GM18868 (cell line): ENCODE measurements at regions not wholly inside any gene's neighbourhood (a gene's known extent, or its start where the extent isn't known, plus 50 kb on each side); places are given as distances from the start of the nearest gene placed in this dataset.
"Not testable (repeated sequence)": the region's sequence is repeated elsewhere in the genome, so short reads cannot be mapped to it uniquely, and the experiment has no call there.

Experiments
- ATAC-seq: cut with Tn5 transposase; IDR thresholded peaks from one replicate; pipeline ENCODE4 v1.9.1; 2021; ENCODE audit warnings: mild to moderate bottlenecking, moderate library complexity; ENCODE audit not compliant: unreplicated experiment

DNA sequence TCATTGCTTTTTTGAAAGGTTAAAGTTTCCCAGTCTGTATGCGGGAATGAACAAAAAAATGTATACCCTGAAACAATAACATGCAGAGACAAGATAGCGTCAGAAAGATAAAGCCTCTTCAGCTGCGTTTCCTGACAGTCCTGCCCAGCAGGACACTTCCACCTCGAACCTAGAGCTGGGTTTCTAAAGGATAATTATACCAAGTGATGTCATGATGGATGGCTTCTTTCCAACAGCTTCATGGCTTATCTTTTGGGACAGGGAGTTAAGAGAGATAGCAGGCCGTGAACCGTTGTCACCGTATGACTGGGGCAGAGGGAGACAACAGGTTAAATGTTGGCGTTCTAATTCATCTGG, 267.6 kb upstream of the SGK1 start:
- no peak for ATAC-seq

DNA sequence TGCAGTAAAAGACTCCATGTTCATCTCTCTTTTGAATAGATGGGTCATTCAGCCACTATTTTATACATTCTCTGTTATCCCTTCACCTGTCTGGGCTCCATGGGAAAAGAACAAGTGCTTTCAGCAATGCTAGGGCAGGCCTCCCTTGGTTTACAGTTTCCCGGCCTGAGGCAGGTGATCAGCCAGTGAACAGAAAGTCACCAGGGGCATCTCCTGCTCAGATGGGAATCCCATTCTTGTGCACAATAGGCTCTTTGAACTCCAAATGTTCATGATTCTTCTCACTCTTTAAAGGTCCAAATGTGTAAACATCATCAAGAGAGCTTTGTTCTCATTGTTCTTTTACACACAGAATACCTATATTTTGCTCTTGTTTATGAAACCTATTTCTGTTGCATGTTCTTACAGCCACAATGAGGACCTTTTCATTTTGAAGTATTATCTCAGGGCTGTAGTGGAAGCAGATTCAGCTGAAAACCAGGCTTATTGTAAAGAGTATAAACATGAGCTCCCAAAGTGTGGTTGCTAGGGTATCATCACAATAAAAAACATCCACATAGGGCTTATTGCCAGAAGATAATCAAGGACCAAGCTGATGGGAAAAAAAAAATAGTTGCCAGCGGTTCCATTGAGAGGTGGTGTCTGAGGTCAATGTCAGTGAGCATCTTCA, 267.1 kb upstream of the SGK1 start:
- ATAC-seq: no peak

DNA sequence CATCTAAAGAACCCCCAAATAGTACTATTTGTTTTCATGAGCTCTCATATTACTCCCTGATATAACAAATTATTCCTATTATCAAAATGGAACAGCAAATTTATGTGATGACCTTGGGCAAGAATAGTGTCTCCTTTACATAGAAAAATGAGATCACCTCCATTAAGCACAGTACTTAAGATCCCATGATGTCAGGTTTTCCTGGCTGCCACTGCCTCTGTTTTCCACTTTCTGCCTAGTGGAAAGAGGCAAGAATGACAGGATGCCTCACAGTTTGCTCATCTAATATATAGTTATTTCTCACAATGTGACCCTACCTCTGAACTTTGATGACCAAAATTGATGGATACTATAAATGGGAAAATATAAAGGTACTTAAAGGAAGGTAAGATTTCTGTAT, 260.1 kb upstream of the SGK1 start:
- no peak for ATAC-seq

DNA sequence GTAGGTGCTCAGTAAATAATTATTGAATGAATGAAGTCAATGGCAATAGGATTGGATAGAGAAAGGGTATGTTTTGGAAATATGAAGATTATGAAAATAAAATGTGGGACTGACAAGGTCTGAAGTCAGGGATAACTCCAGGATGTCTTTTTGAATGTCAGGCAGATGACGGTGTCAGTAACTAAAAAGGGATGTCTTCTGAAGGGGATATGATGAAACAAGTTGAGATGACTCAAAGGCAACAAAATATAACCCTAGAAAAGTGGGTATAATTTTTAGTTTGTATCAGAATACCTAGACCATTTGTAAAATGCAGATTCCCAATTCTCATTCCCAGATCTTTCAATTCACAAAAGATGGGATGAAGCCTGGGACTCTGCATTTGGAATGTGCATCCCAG, 257.3 kb upstream of the SGK1 start:
- ATAC-seq: no peak

DNA sequence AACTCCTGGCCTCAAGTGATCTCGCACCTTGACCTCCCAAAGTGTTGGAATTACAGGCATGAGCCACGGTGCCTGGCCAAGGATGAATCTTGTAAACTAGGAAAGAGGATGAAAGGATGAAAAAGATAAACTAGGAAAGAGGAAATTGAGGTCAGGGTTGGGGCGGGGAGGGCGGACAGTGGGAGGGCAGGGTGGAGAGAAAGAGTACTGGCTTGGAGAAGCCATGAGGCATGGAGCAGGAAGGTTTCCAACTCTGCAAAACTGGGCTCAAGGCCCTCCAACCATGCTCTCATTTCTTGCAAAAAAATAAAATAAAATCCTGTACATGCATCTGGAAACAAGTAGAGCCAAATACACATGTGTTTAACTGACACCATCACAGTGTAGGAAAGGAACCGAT, 256.6 kb upstream of the SGK1 start:
- no peak for ATAC-seq

DNA sequence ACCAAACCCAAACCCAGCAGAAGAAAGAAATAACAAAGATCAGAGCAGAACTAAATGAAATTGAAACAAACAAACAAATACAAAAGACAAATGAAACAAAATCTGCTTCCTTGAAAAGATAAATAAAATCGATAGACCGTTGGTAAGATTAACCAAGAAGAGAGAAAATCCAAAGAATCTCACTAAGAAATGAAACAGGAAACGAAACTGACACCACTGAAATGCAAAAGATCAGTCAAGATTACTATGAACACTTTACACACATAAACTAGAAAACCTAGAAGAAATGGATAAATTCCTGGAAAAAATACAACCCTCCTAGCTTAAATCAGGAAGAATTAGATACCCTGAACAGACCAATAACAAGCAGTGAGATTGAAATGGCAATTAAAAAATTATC, 252.1 kb upstream of the SGK1 start:
- not testable (repeated sequence) for ATAC-seq

DNA sequence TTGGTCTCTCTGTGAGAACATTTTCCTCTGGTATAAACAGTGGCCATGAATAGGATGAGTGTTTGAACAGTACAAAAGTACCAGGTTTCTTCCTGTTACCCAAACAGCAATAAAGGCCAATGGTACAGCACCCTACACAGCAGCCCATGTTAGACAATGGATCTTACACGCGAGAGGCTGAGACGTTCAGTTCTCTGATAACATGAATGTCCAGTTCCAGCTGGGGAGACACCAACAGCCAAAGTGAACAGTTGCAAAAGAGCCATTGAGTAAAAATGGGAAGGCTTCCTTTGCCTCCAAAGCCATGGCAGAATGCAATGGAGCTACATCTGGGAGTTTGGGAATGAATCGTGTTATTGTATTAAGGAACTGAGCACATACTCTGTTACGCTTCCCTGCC, 246.8 kb upstream of the SGK1 start:
- no peak for ATAC-seq

DNA sequence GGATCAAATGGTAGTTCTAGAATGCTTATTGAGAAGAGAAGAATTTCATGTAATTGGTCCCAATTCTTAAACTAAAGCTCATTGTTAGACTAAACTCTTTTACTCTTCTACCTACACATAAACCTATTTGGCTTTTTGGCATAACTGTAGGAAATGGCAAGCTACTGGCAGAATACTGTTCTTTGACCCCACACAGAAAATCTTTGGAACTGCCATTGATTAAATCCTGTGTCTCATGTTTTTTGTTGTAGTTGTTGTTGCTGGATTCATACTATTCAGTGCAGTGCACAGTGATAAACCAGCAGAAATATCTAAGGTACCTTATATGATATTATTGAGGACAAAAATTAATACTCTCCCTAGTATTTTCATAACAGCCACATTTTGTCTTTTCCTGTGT, 242.1 kb upstream of the SGK1 start:
- no peak for ATAC-seq

DNA sequence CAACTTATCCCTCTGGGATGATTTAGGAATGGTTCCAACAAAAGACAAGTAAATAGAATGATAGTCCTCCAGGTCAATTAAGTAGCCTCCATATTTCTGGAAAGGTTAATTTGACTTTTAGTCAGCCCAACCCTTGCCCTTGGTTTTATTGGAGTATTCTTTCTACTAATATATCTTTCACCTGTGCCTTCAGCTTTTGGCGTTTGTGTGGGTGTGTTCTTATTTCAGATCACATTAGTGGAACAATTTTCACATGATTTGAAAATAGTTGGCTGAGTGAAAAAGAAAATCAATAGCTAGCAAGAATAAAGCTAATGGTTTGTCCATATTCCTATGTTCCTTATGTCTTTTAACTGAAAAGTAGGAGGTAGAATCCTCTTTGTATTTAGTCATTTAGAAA, 239.6 kb upstream of the SGK1 start:
- ATAC-seq: no peak

DNA sequence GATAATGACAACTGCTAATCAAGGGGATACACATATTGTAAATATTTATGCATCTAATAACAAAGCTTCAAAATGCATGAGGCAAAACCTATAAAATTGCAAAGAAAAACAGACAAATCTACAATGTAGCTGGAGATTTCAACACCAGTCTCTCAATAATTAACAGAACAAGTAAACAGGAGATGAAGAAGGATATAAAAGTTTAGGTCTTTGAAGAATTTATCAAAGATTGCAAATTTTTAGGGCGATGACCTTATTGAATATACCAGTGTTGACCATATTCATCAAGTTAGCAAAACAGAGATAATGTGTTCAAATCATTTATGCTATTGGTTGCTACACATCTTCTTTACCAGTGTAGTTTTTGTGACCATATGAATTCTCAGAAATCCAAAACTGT, 237.8 kb upstream of the SGK1 start:
- ATAC-seq: no peak

DNA sequence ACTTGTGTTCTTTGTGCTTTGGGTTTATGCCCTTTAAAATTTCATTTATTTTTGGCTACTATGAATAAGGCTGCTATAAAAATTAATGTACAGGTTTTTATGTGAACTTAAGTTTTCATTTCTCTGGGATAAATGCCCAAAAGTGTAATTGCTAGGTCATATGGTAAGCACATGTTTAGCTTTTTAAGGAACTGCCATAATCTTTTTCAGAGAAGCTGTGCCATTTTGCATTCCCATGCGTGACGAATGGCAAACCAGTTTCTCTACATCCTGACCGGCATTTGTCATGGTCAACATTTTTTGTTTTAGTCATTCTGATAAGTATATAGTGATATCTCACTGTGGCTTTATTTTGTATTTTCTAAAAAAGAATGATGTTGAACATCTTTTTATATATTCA, 236.0 kb upstream of the SGK1 start:
- ATAC-seq: no peak

DNA sequence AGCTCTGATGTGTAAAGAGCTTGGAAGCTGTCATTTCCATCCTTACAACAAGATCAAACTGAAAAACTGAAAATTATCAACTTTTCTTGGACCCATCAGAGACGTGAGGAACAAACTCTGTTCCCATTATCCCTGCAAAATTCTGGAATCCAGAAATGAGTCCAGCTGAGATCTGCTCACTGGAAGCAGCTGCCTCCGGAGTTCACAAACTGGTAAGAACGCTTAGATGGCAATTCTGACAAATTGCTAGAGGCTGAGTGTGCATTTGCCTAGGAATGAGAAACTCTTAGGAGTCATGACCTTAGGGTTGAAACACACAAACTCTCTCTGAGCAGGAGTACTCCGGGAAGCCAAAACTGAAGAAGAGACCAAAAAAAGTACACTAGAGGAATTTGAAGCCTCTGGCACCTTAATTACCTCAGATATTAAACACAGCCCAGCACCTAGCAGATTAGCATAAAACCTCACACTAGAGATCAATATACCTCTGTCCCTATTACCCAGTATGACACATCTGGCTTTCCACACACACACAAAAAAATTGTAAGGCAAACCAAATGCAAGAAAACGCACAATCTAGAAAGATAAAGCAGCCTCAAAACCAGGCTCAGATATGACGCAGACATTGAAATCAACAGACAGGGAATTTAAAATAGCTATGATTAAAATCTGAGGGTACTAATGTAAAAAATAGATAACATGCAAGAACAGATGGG, 233.5 kb upstream of the SGK1 start:
- no peak for ATAC-seq

DNA sequence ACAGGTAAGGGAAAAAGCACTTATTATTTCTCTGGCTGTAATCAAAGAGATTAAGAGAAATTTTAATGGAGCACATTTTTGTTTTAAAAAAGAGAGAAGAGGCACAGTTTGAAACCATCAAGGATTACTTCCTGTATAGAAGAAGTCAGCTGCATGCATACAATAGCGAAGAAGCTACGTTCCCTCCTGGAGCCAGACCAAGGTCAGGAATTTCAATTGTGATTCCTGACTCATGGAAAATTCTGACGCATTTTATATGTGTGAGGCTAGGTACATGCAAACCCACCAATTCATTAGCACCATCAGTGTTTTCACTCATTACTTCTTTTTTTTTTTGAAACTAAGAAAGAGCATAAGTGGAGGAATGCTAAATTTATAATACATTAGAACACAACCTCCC, 232.7 kb upstream of the SGK1 start:
- ATAC-seq: no peak

DNA sequence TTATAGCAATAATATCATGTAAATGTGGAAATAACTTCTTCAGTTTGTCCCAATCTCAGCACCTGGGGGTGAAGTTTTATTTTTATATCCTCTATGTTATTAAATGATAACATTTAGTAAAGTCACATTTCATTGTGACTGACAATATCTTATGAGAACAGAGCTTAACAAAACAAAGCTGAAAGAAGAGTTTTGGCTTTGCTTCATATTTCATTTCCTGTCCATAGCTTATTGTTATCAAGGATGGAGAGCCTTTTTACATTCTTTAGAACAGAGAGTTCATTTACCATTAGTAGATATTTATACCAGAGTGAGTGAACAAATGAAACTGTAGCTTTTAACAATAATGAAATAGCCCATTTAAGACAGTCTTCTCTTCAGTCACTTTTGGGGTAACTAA, 231.9 kb upstream of the SGK1 start:
- ATAC-seq: no peak

DNA sequence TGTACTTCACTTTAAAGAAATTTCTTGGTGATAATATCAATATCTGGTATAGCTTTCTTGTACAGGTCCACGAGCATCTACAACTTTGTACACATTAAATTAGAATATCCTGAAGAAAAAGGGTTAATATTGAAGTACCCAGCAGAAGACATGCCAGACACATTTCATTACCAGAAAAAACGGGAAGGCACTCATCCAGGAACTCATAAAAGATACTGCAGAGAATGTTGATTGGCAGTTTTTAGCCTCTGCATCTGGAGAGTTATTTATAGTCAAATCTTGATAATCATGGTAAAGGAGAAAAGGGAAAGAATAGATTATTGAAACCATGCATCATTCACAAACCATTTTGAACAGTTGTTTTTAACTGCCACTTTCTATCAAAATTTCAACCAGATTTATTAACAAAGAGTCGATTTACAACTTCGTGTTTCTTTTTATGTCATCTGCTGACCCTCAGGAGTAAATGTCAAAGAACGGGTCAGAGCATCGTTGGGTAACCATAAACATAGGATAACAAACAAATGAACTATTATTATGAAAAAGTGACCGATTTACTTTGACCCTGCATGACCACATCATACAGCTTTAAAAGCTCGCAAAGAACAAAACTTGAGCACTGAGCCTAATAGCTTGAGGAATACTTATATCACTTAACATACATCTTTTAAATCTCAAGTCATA, 229.2 kb upstream of the SGK1 start:
- ATAC-seq: no peak

DNA sequence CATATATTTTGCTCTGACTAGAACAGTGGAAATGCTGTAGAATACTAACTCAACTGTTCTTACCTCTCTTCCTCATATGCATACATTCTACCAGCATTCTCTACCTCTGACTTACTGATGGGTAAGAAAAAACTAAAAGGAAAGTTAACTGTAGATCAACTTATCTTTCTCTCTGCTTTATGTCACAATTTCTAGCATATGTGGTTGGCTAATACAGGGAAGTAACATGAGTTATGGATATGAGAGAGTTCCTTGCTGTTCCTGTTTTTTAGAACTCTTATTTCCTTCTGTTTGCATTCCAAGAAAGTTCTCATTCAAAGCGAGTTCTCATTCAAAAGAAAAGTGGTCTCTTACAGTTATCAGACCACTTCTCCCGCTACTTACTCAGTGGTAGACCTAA, 226.8 kb upstream of the SGK1 start:
- ATAC-seq: no peak

DNA sequence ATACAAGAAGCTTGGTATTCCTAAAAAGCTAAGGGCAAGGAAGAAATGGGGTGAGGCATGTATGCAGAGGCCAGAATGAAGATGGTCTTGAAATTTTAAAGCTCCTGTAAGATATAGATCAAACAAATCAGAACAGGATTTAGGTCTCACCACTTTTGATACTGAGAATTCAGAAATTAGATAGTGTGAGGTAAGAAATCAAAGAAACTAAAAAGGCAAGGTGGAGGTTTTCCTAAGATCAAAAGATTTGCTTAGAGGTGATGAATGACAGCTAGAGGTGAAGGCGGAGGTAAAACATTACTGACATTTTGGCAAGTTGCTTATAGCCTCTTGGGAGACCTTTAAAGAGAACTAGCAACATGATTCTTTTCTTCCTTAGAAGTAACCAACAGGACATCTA, 225.2 kb upstream of the SGK1 start:
- ATAC-seq: no peak

DNA sequence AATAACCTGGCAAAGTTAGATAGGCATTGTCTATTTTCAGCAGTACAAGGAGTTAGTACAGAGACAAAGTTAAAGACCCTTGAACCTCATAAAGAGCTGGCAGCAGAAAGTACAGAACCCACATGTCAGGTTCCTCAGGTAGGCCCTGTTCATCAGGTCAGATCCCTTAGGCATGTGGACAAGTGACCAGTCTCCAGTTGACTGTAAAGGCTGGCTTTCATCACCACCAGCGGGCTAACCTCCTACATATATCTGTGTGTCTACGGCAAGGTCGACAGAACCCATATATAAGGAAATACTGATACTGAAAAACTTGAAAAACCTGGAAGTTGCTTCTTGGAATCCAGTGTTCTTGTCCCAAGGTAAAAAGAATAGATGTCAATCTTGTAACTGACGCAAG, 223.1 kb upstream of the SGK1 start:
- ATAC-seq: no peak

DNA sequence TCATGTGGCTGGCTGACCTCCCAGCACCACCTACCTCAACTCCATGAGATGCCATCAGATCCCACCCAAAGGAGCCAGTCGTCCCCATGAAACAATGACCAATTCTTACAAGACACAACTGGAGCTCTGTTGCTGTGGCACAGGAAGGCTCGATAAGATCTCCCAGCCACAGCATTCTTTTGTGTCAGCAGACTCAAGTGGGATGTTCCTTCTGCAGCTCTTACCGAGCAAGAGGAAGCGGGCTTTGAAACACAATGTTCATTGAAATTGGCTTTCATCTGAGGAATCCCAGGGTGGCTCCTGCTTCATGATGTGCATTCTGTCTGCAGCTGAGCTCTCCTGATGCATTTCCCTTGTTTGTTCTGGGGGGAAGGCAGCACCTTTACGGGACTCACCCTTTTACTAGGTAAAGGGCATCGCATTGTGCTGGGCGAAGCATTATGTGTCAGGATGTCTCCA, 222.0 kb upstream of the SGK1 start:
- no peak for ATAC-seq

DNA sequence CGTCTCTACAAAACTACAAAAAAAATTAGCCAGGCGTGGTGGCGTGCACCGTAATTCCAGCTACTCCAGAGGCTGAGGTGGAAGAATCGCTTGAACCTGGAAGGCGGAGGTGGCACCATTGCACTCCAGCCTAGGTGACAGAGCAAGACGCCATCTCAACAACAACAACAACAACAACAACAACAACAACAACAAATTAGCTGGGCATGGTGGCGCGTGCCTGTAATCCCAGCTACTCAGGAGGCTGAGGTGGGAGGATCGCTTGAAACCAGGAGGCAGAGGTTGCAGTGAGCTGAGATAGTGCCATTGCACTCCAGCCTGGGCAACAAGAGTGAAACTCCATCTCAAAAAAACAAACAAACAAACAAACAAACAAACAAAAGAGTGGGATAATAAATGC, 219.9 kb upstream of the SGK1 start:
- not testable (repeated sequence) for ATAC-seq

DNA sequence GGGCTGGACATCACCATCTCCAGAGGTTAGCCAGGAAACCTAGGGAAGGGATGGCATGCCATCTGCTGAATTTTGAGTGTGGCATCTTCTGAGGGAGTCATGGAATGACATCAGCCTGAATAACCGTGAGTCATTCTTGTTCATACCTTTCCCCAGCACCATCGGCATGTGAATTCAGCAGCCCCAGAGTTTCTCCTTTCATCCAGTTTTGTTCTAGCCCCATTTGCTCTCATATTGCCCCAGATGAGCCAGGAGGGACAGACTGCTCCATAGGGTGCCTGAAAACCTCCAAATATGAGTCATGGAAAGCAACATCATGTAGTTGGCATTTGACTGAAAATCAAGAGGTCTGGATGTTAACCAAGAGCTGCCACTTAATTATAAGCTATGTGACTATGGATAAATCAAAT, 219.2 kb upstream of the SGK1 start:
- ATAC-seq: no peak

DNA sequence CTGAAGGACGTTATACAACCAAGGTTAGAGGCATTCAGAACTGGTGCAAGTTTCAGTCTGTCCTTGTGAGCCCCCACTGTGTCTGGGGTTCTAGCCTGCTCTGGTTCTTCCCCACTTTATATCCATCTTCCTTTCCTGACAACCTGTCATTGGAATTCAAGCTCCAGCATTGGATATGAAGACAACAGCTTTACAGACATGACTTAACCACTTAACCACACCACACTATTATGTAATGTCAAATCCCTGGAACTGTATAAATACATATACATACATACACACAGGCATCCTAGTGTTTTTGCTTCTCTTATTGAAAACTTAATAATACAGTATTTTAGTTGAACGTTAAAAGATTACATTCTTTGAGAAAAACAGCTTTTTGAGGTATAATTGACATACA, 217.9 kb upstream of the SGK1 start:
- ATAC-seq: no peak
